ENCODE measurements at regions not wholly inside any gene's neighbourhood (a gene's known extent, or its start where the extent isn't known, plus 50 kb on each side); places are given as distances from the start of the nearest gene placed in this dataset.

- Histone ChIP-seq H3K9me3 (ENCODE audit: control insufficient read depth in 5 of 5, low read length in 5 of 5) (no peaks in the 10 kb centered on the region), H3K4me3 (ENCODE audit: low read depth in 1 of 5, low read length in 5 of 5) (no peak overlapping the region), H3K27me3 (ENCODE audit: control insufficient read depth in 5 of 5, insufficient read depth in 4 of 5, low read length in 5 of 5) (no peaks in the 10 kb centered on the region), H3K4me1 (ENCODE audit: control insufficient read depth in 5 of 5, insufficient read depth in 5 of 5, low read length in 5 of 5) (peaks cover 0 to 7% (median 3%) of the 10 kb centered on the region in 5 donors), H3K36me3 (ENCODE audit: control insufficient read depth in 5 of 5, insufficient read depth in 5 of 5, low read length in 5 of 5) (no peaks in the 10 kb centered on the region), H3K27ac (ENCODE audit: low read depth, low read length) (no peak overlapping the region), H3K9ac (ENCODE audit: low read length in 5 of 5) (no peak overlapping the region)
These were observed 82.9 kb downstream of the ELOVL4 start for GRCh38 chr6:79864421-79864820.

- Histone ChIP-seq H3K9ac (ENCODE audit: low read length in 5 of 5) (peak overlapping the region in 1 of 5 donors; percentile 4), H3K27ac (ENCODE audit: low read depth, low read length) (no peak overlapping the region), H3K4me1 (ENCODE audit: control insufficient read depth in 5 of 5, insufficient read depth in 5 of 5, low read length in 5 of 5) (peaks cover 0 to 7% (median 3%) of the 10 kb centered on the region in 5 donors)
These were observed 83.4 kb downstream of the ELOVL4 start for GRCh38 chr6:79864001-79864400.

GRCh38 chr6:79863566-79863965, 83.8 kb downstream of the ELOVL4 start:
- no peaks in the 10 kb centered on the region for H3K9me3 ChIP-seq (ENCODE audit: control insufficient read depth in 5 of 5, low read length in 5 of 5)
- no peak overlapping the region for H3K27ac ChIP-seq (ENCODE audit: low read depth, low read length)
- H3K36me3 ChIP-seq (ENCODE audit: control insufficient read depth in 5 of 5, insufficient read depth in 5 of 5, low read length in 5 of 5) = no peaks in the 10 kb centered on the region
- H3K4me1 ChIP-seq (ENCODE audit: control insufficient read depth in 5 of 5, insufficient read depth in 5 of 5, low read length in 5 of 5) = peaks cover 0 to 7% (median 3%) of the 10 kb centered on the region in 5 donors
- peak overlapping the region in 1 of 5 donors; percentile 4 for H3K9ac ChIP-seq (ENCODE audit: low read length in 5 of 5)
- H3K4me3 ChIP-seq (ENCODE audit: low read depth in 1 of 5, low read length in 5 of 5) = no peak overlapping the region
- no peaks in the 10 kb centered on the region for H3K27me3 ChIP-seq (ENCODE audit: control insufficient read depth in 5 of 5, insufficient read depth in 4 of 5, low read length in 5 of 5)

More at GRCh38 chr6:79864001-79864400, 83.4 kb downstream of the ELOVL4 start:
- no peaks in the 10 kb centered on the region for H3K36me3 ChIP-seq (ENCODE audit: control insufficient read depth in 5 of 5, insufficient read depth in 5 of 5, low read length in 5 of 5)
- H3K27me3 ChIP-seq (ENCODE audit: control insufficient read depth in 5 of 5, insufficient read depth in 4 of 5, low read length in 5 of 5) = no peaks in the 10 kb centered on the region
- H3K9me3 ChIP-seq (ENCODE audit: control insufficient read depth in 5 of 5, low read length in 5 of 5) = no peaks in the 10 kb centered on the region
- H3K4me3 ChIP-seq (ENCODE audit: low read depth in 1 of 5, low read length in 5 of 5) = no peak overlapping the region

GRCh38 chr6:79862711-79863110, 84.6 kb downstream of the ELOVL4 start:
- H3K27me3 ChIP-seq (ENCODE audit: control insufficient read depth in 5 of 5, insufficient read depth in 4 of 5, low read length in 5 of 5) = no peaks in the 10 kb centered on the region

GRCh38 chr6:79862126-79862525, 85.2 kb downstream of the ELOVL4 start:
- H3K9ac ChIP-seq (ENCODE audit: low read length in 5 of 5) = no peak overlapping the region
- no peaks in the 10 kb centered on the region for H3K9me3 ChIP-seq (ENCODE audit: control insufficient read depth in 5 of 5, low read length in 5 of 5)
- no peaks in the 10 kb centered on the region for H3K4me1 ChIP-seq (ENCODE audit: control insufficient read depth in 5 of 5, insufficient read depth in 5 of 5, low read length in 5 of 5)
- no peaks in the 10 kb centered on the region for H3K36me3 ChIP-seq (ENCODE audit: control insufficient read depth in 5 of 5, insufficient read depth in 5 of 5, low read length in 5 of 5)
- no peak overlapping the region for H3K4me3 ChIP-seq (ENCODE audit: low read depth in 1 of 5, low read length in 5 of 5)
- no peaks in the 10 kb centered on the region for H3K27me3 ChIP-seq (ENCODE audit: control insufficient read depth in 5 of 5, insufficient read depth in 4 of 5, low read length in 5 of 5)
- H3K27ac ChIP-seq (ENCODE audit: low read depth, low read length) = no peak overlapping the region

More at GRCh38 chr6:79862711-79863110, 84.6 kb downstream of the ELOVL4 start:
- H3K36me3 ChIP-seq (ENCODE audit: control insufficient read depth in 5 of 5, insufficient read depth in 5 of 5, low read length in 5 of 5) = no peaks in the 10 kb centered on the region
- no peak overlapping the region for H3K9ac ChIP-seq (ENCODE audit: low read length in 5 of 5)
- H3K9me3 ChIP-seq (ENCODE audit: control insufficient read depth in 5 of 5, low read length in 5 of 5) = no peaks in the 10 kb centered on the region
- no peak overlapping the region for H3K27ac ChIP-seq (ENCODE audit: low read depth, low read length)
- H3K4me1 ChIP-seq (ENCODE audit: control insufficient read depth in 5 of 5, insufficient read depth in 5 of 5, low read length in 5 of 5) = peaks cover 0 to under 1% (median 0%) of the 10 kb centered on the region in 5 donors
- H3K4me3 ChIP-seq (ENCODE audit: low read depth in 1 of 5, low read length in 5 of 5) = no peak overlapping the region

GRCh38 chr6:79861023-79861422, 86.3 kb downstream of the ELOVL4 start:
- Histone ChIP-seq H3K36me3 (ENCODE audit: control insufficient read depth in 5 of 5, insufficient read depth in 5 of 5, low read length in 5 of 5) (no peaks in the 10 kb centered on the region), H3K27me3 (ENCODE audit: control insufficient read depth in 5 of 5, insufficient read depth in 4 of 5, low read length in 5 of 5) (no peaks in the 10 kb centered on the region), H3K9ac (ENCODE audit: low read length in 5 of 5) (no peak overlapping the region), H3K4me3 (ENCODE audit: low read depth in 1 of 5, low read length in 5 of 5) (no peak overlapping the region), H3K27ac (ENCODE audit: low read depth, low read length) (no peak overlapping the region), H3K4me1 (ENCODE audit: control insufficient read depth in 5 of 5, insufficient read depth in 5 of 5, low read length in 5 of 5) (no peaks in the 10 kb centered on the region), H3K9me3 (ENCODE audit: control insufficient read depth in 5 of 5, low read length in 5 of 5) (no peaks in the 10 kb centered on the region)

- Histone ChIP-seq H3K9me3 (ENCODE audit: control insufficient read depth in 5 of 5, low read length in 5 of 5) (no peaks in the 10 kb centered on the region), H3K4me1 (ENCODE audit: control insufficient read depth in 5 of 5, insufficient read depth in 5 of 5, low read length in 5 of 5) (no peaks in the 10 kb centered on the region), H3K36me3 (ENCODE audit: control insufficient read depth in 5 of 5, insufficient read depth in 5 of 5, low read length in 5 of 5) (no peaks in the 10 kb centered on the region), H3K9ac (ENCODE audit: low read length in 5 of 5) (no peak overlapping the region), H3K4me3 (ENCODE audit: low read depth in 1 of 5, low read length in 5 of 5) (no peak overlapping the region), H3K27me3 (ENCODE audit: control insufficient read depth in 5 of 5, insufficient read depth in 4 of 5, low read length in 5 of 5) (no peaks in the 10 kb centered on the region), H3K27ac (ENCODE audit: low read depth, low read length) (no peak overlapping the region)
These were observed 99.9 kb downstream of the ELOVL4 start for GRCh38 chr6:79847426-79847825.

GRCh38 chr6:79842376-79843040, 104.8 kb downstream of the ELOVL4 start:
- Histone ChIP-seq H3K4me1 (ENCODE audit: control insufficient read depth in 5 of 5, insufficient read depth in 5 of 5, low read length in 5 of 5) (no peaks in the 10 kb centered on the region), H3K27me3 (ENCODE audit: control insufficient read depth in 5 of 5, insufficient read depth in 4 of 5, low read length in 5 of 5) (no peaks in the 10 kb centered on the region), H3K9me3 (ENCODE audit: control insufficient read depth in 5 of 5, low read length in 5 of 5) (peaks cover 0 to 3% (median 0%) of the 10 kb centered on the region in 5 donors), H3K9ac (ENCODE audit: low read length in 5 of 5) (no peak overlapping the region), H3K27ac (ENCODE audit: low read depth, low read length) (no peak overlapping the region), H3K36me3 (ENCODE audit: control insufficient read depth in 5 of 5, insufficient read depth in 5 of 5, low read length in 5 of 5) (no peaks in the 10 kb centered on the region), H3K4me3 (ENCODE audit: low read depth in 1 of 5, low read length in 5 of 5) (no peak overlapping the region)

- Histone ChIP-seq H3K36me3 (ENCODE audit: control insufficient read depth in 5 of 5, insufficient read depth in 5 of 5, low read length in 5 of 5) (no peaks in the 10 kb centered on the region), H3K4me3 (ENCODE audit: low read depth in 1 of 5, low read length in 5 of 5) (no peak overlapping the region), H3K9me3 (ENCODE audit: control insufficient read depth in 5 of 5, low read length in 5 of 5) (peaks cover 0 to 3% (median 0%) of the 10 kb centered on the region in 5 donors), H3K27ac (ENCODE audit: low read depth, low read length) (no peak overlapping the region), H3K9ac (ENCODE audit: low read length in 5 of 5) (no peak overlapping the region), H3K27me3 (ENCODE audit: control insufficient read depth in 5 of 5, insufficient read depth in 4 of 5, low read length in 5 of 5) (no peaks in the 10 kb centered on the region), H3K4me1 (ENCODE audit: control insufficient read depth in 5 of 5, insufficient read depth in 5 of 5, low read length in 5 of 5) (no peaks in the 10 kb centered on the region)
These were observed 105.6 kb downstream of the ELOVL4 start for GRCh38 chr6:79841577-79842375.

GRCh38 chr6:79838851-79839250, 108.5 kb downstream of the ELOVL4 start:
- peaks cover 0 to 3% (median 0%) of the 10 kb centered on the region in 5 donors for H3K9me3 ChIP-seq (ENCODE audit: control insufficient read depth in 5 of 5, low read length in 5 of 5)
- H3K9ac ChIP-seq (ENCODE audit: low read length in 5 of 5) = no peak overlapping the region

More at GRCh38 chr6:79838851-79839250, 108.5 kb downstream of the ELOVL4 start:
- Histone ChIP-seq H3K27me3 (ENCODE audit: control insufficient read depth in 5 of 5, insufficient read depth in 4 of 5, low read length in 5 of 5) (no peaks in the 10 kb centered on the region), H3K4me3 (ENCODE audit: low read depth in 1 of 5, low read length in 5 of 5) (no peak overlapping the region), H3K36me3 (ENCODE audit: control insufficient read depth in 5 of 5, insufficient read depth in 5 of 5, low read length in 5 of 5) (no peaks in the 10 kb centered on the region), H3K4me1 (ENCODE audit: control insufficient read depth in 5 of 5, insufficient read depth in 5 of 5, low read length in 5 of 5) (no peaks in the 10 kb centered on the region), H3K27ac (ENCODE audit: low read depth, low read length) (no peak overlapping the region)

Data from subcutaneous abdominal adipose tissue (tissue), 5 donors.